H9 (cell line): ENCODE measurements at regions not wholly inside any gene's neighbourhood (a gene's known extent, or its start where the extent isn't known, plus 50 kb on each side); places are given as distances from the start of the nearest gene placed in this dataset.

Source experiments
- DNase-seq: peaks from one replicate; pipeline ENCODE4 v3.0.0-alpha.2; 2017
- H2AFZ ChIP-seq: one replicate; pipeline ENCODE4 v1.6.1; 2013; ENCODE audit warnings: mild to moderate bottlenecking, low read length, control low read depth, moderate library complexity
- H2AK5ac ChIP-seq: 2 replicates; pipeline ENCODE4 v1.6.1; 2013; ENCODE audit warnings: low read length, control low read depth, mixed read lengths; ENCODE audit not compliant: insufficient read length
- H2BK120ac ChIP-seq: one replicate; pipeline ENCODE4 v1.6.1; 2013; ENCODE audit warnings: low read depth, mild to moderate bottlenecking, low read length, control low read depth, inconsistent platforms; ENCODE audit not compliant: poor library complexity, severe bottlenecking
- H2BK12ac ChIP-seq: 2 replicates; pipeline ENCODE4 v1.6.1; 2013; ENCODE audit warnings: low read length, control low read depth, mixed read lengths, low read depth; ENCODE audit not compliant: insufficient read length
- H2BK15ac ChIP-seq: 2 replicates; pipeline ENCODE4 v1.6.1; 2013; ENCODE audit warnings: low read depth, low read length, control low read depth
- H2BK20ac ChIP-seq: one replicate; pipeline ENCODE4 v1.6.1; 2013; ENCODE audit warnings: low read depth, mild to moderate bottlenecking, low read length, control low read depth, inconsistent platforms; ENCODE audit not compliant: poor library complexity, severe bottlenecking
- H2BK5ac ChIP-seq: 2 replicates; pipeline ENCODE4 v1.6.1; 2013; ENCODE audit warnings: low read length, control low read depth, mixed read lengths; ENCODE audit not compliant: insufficient read length
- H3K14ac ChIP-seq: 2 replicates; pipeline ENCODE4 v1.6.1; 2013; ENCODE audit warnings: low read length, control low read depth; ENCODE audit not compliant: insufficient read depth
- H3K18ac ChIP-seq: 2 replicates; pipeline ENCODE4 v1.6.1; 2013; ENCODE audit warnings: low read depth, mild to moderate bottlenecking, mixed read lengths, low read length, control low read depth; ENCODE audit not compliant: insufficient read length
- H3K23ac ChIP-seq: 2 replicates; pipeline ENCODE4 v1.6.1; 2013; ENCODE audit warnings: low read length, control low read depth, mixed read lengths, low read depth; ENCODE audit not compliant: insufficient read length
- H3K23me2 ChIP-seq: 2 replicates; pipeline ENCODE4 v1.6.1; 2013; ENCODE audit warnings: low read depth, mild to moderate bottlenecking, mixed read lengths, low read length, control low read depth; ENCODE audit not compliant: insufficient read length, poor library complexity, severe bottlenecking
- H3K27ac ChIP-seq: 2 replicates; pipeline ENCODE4 v1.5.1; 2013; ENCODE audit warnings: low read length, control low read depth, mixed read lengths, low read depth; ENCODE audit not compliant: insufficient read length
- H3K27me3 ChIP-seq: 2 replicates; pipeline ENCODE4 v1.6.1; 2013; ENCODE audit warnings: low read length, control low read depth, inconsistent platforms; ENCODE audit not compliant: insufficient read depth
- H3K4ac ChIP-seq: 2 replicates; pipeline ENCODE4 v1.6.1; 2013; ENCODE audit warnings: low read depth, mild to moderate bottlenecking, control low read depth, inconsistent platforms, low read length, moderate library complexity
- H3K4me1 ChIP-seq: 2 replicates; pipeline ENCODE4 v1.6.1; 2013; ENCODE audit warnings: low read length, control low read depth, inconsistent platforms; ENCODE audit not compliant: insufficient read depth
- H3K4me2 ChIP-seq: 2 replicates; pipeline ENCODE4 v1.6.1; 2013; ENCODE audit warnings: low read length, control low read depth, mixed read lengths; ENCODE audit not compliant: insufficient read length, insufficient read depth
- H3K56ac ChIP-seq: 2 replicates; pipeline ENCODE4 v1.6.1; 2013; ENCODE audit warnings: low read depth, mild to moderate bottlenecking, mixed read lengths, low read length, control low read depth; ENCODE audit not compliant: insufficient read length
- H3K79me1 ChIP-seq: 2 replicates; pipeline ENCODE4 v1.6.1; 2013; ENCODE audit warnings: low read depth, mild to moderate bottlenecking, moderate library complexity, low read length, control low read depth, inconsistent platforms; ENCODE audit not compliant: insufficient read depth, poor library complexity, severe bottlenecking
- H3K79me2 ChIP-seq: 2 replicates; pipeline ENCODE4 v1.6.1; 2013; ENCODE audit warnings: low read length, control low read depth, inconsistent platforms; ENCODE audit not compliant: insufficient read depth
- H3K9ac ChIP-seq: 2 replicates; pipeline ENCODE4 v1.6.1; 2013; ENCODE audit warnings: low read length, control low read depth, mixed read lengths; ENCODE audit not compliant: insufficient read length; ENCODE audit errors: extremely low read depth
- H3K9me3 ChIP-seq: one replicate; pipeline ENCODE4 v1.6.1; 2013; ENCODE audit warnings: low read depth, low read length, inconsistent platforms; ENCODE audit not compliant: control insufficient read depth
- H3T11ph ChIP-seq: one replicate; pipeline ENCODE4 v1.6.1; 2013; ENCODE audit warnings: mild to moderate bottlenecking, low read length, control low read depth, inconsistent platforms
- H4K20me1 ChIP-seq: one replicate; pipeline ENCODE4 v1.6.1; 2013; ENCODE audit not compliant: control insufficient read depth, insufficient read length, insufficient read depth
- H4K5ac ChIP-seq: 2 replicates; pipeline ENCODE4 v1.6.1; 2013; ENCODE audit warnings: low read depth, mild to moderate bottlenecking, mixed read lengths, low read length, control low read depth; ENCODE audit not compliant: insufficient read length
- H4K8ac ChIP-seq: replicated peaks from 2 replicates; pipeline ENCODE4 v1.6.1; 2013; ENCODE audit warnings: low read length, control low read depth, mixed read lengths, low read depth; ENCODE audit not compliant: insufficient read length
- H4K91ac ChIP-seq: 2 replicates; pipeline ENCODE4 v1.6.1; 2013; ENCODE audit warnings: low read depth, mild to moderate bottlenecking, moderate library complexity, mixed read lengths, low read length, control low read depth; ENCODE audit not compliant: insufficient read length
- H3K27ac Mint-ChIP-seq, 3 experiments: 2 replicates in 2 of 3; 3 replicates in 1 of 3; pipeline ENCODE4 v1.8.0; 2020 to 2021; ENCODE audit warnings: mixed read lengths in 3 of 3, mild to moderate bottlenecking in 1 of 3, moderate library complexity in 1 of 3
- H3K27me3 Mint-ChIP-seq: 2 replicates; pipeline ENCODE4 v1.8.0; 2021; ENCODE audit warnings: low read depth, mild to moderate bottlenecking, moderate library complexity, mixed read lengths
- H3K36me3 Mint-ChIP-seq, 3 experiments: 2 replicates in 2 of 3; 3 replicates in 1 of 3; pipeline ENCODE4 v1.8.0; 2020 to 2021; ENCODE audit warnings: low read depth in 3 of 3, mixed read lengths in 3 of 3; ENCODE audit not compliant: insufficient read depth in 1 of 3
- H3K4me1 Mint-ChIP-seq, 2 experiments: 2 replicates each; pipeline ENCODE4 v1.8.0; 2020; ENCODE audit warnings: mixed read lengths in 2 of 2
- H3K4me3 Mint-ChIP-seq, 2 experiments: 2 replicates in 1 of 2; 3 replicates in 1 of 2; pipeline ENCODE4 v1.8.0; 2020 to 2021; ENCODE audit warnings: mild to moderate bottlenecking in 2 of 2, mixed read lengths in 2 of 2, moderate library complexity in 1 of 2
- H3K9me3 Mint-ChIP-seq, 2 experiments: 2 replicates in 1 of 2; 3 replicates in 1 of 2; pipeline ENCODE4 v1.8.0; 2020; ENCODE audit warnings: mild to moderate bottlenecking in 2 of 2, mixed read lengths in 2 of 2, moderate library complexity in 1 of 2
- CTCF ChIP-seq: fragments of 200-600 bp; sonication (generic); conservative IDR thresholded peaks from 3 replicates; pipeline ENCODE4 v1.8.0; 2021; ENCODE audit warnings: antibody characterized with exemption, mild to moderate bottlenecking
- WGBS: extraction: QIAGEN DNeasy Blood & Tissue Kit; methylation state at CpG from one replicate; pipeline ENCODE4 v1.1.7; 2013; ENCODE audit warnings: missing lambda C conversion rate, low lambda C conversion rate, mixed read lengths; ENCODE audit not compliant: insufficient read length; ENCODE audit errors: extremely low coverage; 5-methylcytosine and 5-hydroxymethylcytosine counted together

- H4K20me1 ChIP-seq = no peaks in the 10 kb centered on the region
- no peak for TF ChIP-seq CTCF
- no peak overlapping the region for H3K23ac ChIP-seq
- no peak overlapping the region for H2AK5ac ChIP-seq
- no peak overlapping the region for H3K27ac ChIP-seq
- no CpG with 5 or more reads among the region's 10 CpGs for WGBS
- no peak overlapping the region for H4K8ac ChIP-seq
- H3K4ac ChIP-seq = no peak overlapping the region
- H3K4me2 ChIP-seq = no peak overlapping the region
- no peaks in the 10 kb centered on the region for H3K23me2 ChIP-seq
- H2BK5ac ChIP-seq = no peak overlapping the region
- H4K91ac ChIP-seq = no peak overlapping the region
- H3K14ac ChIP-seq = no peak overlapping the region; the same call in 1 of the 2 replicates
- H3K18ac ChIP-seq = no peak overlapping the region
- no peak overlapping the region for H3K9ac ChIP-seq
- Mint-ChIP-seq H3K9me3 (no peaks in the 10 kb centered on the region; a peak in 1 of 5 replicates), H3K27me3 (peaks cover 8% of the 10 kb centered on the region), H3K36me3 (no peaks in the 10 kb centered on the region; a peak in 1 of 7 replicates), H3K4me1 (peaks cover 16 to 23% of the 10 kb centered on the region in 2 experiments), H3K27ac (peak overlapping the region in 1 of 3 experiments; percentile 31; a peak in 2 of 7 replicates), H3K4me3 (no peak overlapping the region)
- no peaks in the 10 kb centered on the region for H3K4me1 ChIP-seq
- no peak overlapping the region for H2BK15ac ChIP-seq
- no peak overlapping the region for H4K5ac ChIP-seq
- no peak overlapping the region for H3K56ac ChIP-seq
- no peaks in the 10 kb centered on the region for H3K27me3 ChIP-seq
- H3K9me3 ChIP-seq = no peaks in the 10 kb centered on the region
- no peak overlapping the region for H2AFZ ChIP-seq
- H3T11ph ChIP-seq = no peak overlapping the region
- H2BK120ac ChIP-seq = no peak overlapping the region
- H2BK20ac ChIP-seq = no peak overlapping the region
- DNase-seq = no peak
- no peak overlapping the region for H2BK12ac ChIP-seq
- no peaks in the 10 kb centered on the region for H3K79me2 ChIP-seq
- H3K79me1 ChIP-seq = no peaks in the 10 kb centered on the region
Observed at GRCh38 chr20:24787071-24787470, 162.0 kb upstream of the CST7 start.
